ENCODE measurements at regions not wholly inside any gene's neighbourhood (a gene's known extent, or its start where the extent isn't known, plus 50 kb on each side); places are given as distances from the start of the nearest gene placed in this dataset.

DNA sequence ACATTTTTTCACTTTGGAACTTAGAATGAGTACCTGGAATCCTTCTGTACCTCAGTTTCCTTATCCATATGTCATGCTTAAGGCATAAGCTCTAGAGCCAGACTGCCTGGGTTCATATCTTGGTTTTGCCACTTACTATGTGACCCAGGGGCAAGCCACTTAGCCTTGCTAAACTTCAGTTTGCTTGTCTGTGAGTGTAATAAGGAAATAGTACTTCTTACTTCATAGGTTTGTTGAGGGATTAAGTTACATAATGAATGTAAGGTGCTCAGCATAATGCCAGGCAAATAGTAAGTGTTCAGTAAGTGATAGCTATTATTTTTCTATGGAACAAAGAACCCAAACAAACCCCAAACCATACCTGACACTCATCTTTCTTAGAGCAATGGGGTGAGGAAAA lies 225.1 kb downstream of the BCAT1 start:
- Histone ChIP-seq H3K36me3 (no peaks in the 10 kb centered on the region), H3K27me3 (no peaks in the 10 kb centered on the region), H3K27ac (no peak overlapping the region), H3K9me3 (no peaks in the 10 kb centered on the region), H3K4me1 (no peaks in the 10 kb centered on the region), H3K4me3 (no peak overlapping the region)
- TF ChIP-seq, protein P1, sequence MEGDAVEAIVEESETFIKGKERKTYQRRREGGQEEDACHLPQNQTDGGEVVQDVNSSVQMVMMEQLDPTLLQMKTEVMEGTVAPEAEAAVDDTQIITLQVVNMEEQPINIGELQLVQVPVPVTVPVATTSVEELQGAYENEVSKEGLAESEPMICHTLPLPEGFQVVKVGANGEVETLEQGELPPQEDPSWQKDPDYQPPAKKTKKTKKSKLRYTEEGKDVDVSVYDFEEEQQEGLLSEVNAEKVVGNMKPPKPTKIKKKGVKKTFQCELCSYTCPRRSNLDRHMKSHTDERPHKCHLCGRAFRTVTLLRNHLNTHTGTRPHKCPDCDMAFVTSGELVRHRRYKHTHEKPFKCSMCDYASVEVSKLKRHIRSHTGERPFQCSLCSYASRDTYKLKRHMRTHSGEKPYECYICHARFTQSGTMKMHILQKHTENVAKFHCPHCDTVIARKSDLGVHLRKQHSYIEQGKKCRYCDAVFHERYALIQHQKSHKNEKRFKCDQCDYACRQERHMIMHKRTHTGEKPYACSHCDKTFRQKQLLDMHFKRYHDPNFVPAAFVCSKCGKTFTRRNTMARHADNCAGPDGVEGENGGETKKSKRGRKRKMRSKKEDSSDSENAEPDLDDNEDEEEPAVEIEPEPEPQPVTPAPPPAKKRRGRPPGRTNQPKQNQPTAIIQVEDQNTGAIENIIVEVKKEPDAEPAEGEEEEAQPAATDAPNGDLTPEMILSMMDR (IDR thresholded peaks at IDR 0.05), result no peak
- DNase-seq, result no peak
- intact Hi-C loops (cut with DNase I; ENCODE audit: low total_unique reads), result no loop called here

DNA sequence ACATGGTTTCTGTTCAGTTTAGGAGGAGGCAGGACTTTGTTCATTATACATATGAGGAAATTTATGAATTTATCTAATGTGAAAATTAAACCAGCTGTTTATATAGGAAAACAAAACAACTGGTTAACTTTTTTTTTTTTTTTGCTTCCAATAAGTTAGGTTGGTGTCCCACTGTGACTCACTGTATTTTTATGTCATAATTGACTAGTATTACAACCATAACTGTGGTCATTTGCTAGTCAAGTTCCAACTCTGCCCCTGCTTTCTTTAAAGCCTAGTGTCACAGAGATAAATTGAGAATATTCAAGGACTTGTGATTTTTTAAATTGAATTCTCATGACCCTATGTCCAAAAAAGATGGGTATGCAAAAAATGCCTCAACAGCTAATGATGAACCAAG lies 227.7 kb downstream of the BCAT1 start:
- intact Hi-C loops (cut with DNase I; ENCODE audit: low total_unique reads), result no loop called here
- DNase-seq, result no peak
- no peak overlapping the region for H3K27ac ChIP-seq

DNA sequence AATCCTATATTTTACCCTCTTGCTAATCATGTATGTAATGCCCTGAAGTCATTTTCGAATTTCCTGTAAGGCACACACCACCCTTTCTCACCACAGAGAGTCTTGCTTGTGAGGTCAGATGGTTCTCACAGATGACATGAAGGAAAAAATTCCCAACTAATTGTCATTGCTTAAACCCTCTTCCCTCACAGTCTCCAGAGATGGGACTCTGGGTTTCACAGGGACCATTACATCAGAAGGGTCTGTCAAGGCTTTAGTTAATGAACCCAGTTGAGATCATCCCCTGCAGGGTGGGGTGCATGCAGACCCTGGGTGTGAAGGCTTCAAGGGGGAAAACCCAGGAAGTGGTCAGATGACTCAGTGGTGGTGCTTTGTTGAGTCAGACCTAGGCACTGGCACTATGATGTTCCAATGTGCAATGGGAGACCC lies 229.6 kb downstream of the BCAT1 start:
- H3K4me1 ChIP-seq, result no peaks in the 10 kb centered on the region
- H3K36me3 ChIP-seq, result no peaks in the 10 kb centered on the region
- H3K27ac ChIP-seq, result no peak overlapping the region
- TF ChIP-seq, protein P1 (IDR thresholded peaks at IDR 0.05), result no peak
- no peak for DNase-seq
- H3K9me3 ChIP-seq, result no peaks in the 10 kb centered on the region
- intact Hi-C loops (cut with DNase I; ENCODE audit: low total_unique reads), result no loop called here
- no peaks in the 10 kb centered on the region for H3K27me3 ChIP-seq
- H3K4me3 ChIP-seq, result no peak overlapping the region

More for the DNA sequence above, 227.7 kb downstream of the BCAT1 start:
- no peak overlapping the region for H3K4me3 ChIP-seq
- no peaks in the 10 kb centered on the region for H3K27me3 ChIP-seq
- no peaks in the 10 kb centered on the region for H3K9me3 ChIP-seq
- H3K36me3 ChIP-seq, result no peaks in the 10 kb centered on the region
- H3K4me1 ChIP-seq, result no peaks in the 10 kb centered on the region
- TF ChIP-seq, protein P1 (IDR thresholded peaks at IDR 0.05), result no peak

DNA sequence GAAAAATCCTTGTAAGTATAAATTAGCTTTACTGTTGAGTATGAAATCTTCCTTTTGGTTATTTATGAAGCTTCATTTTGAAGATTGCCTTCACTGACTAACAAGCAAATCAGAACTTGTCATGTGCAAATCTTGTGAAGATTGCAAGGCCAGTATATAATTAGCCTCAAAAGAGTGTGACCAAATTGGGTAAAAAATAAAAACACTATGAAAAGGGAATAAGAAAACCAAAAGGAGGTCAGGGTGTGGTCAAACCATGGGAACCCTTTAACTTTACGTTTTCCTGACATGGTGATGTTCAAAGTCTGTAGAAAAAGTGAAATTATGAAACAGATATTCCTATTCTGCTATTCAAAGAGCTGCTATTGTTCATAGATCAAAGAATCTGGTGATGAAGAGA lies 230.3 kb downstream of the BCAT1 start:
- DNase-seq, result no peak
- H3K4me1 ChIP-seq, result no peaks in the 10 kb centered on the region
- intact Hi-C loops (cut with DNase I; ENCODE audit: low total_unique reads), result no loop called here
- H3K27ac ChIP-seq, result no peak overlapping the region
- no peaks in the 10 kb centered on the region for H3K27me3 ChIP-seq
- TF ChIP-seq, protein P1 (IDR thresholded peaks at IDR 0.05), result no peak
- H3K36me3 ChIP-seq, result no peaks in the 10 kb centered on the region
- H3K4me3 ChIP-seq, result no peak overlapping the region
- H3K9me3 ChIP-seq, result no peaks in the 10 kb centered on the region

DNA sequence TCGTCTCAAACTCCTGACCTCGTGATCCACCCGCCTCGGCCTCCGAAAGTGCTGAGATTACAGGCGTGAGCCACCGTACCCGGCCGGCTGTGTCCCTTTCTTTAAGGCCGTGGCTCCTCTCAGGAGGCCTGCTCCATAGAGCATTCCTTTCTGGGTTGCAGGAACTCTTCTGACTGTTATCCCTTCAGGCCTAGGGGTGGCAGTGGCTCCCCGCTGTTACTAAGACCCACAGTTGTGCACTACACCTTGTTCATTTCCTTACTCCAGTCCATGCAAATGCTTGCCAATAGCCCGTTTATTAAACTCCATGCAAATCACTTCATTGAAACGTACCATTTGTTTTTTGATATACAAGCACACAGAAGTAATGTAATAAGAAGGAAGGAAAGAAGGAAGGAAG lies 234.7 kb downstream of the BCAT1 start:
- no peaks in the 10 kb centered on the region for H3K36me3 ChIP-seq
- no peaks in the 10 kb centered on the region for H3K27me3 ChIP-seq
- H3K4me1 ChIP-seq, result no peaks in the 10 kb centered on the region
- TF ChIP-seq, protein P1 (IDR thresholded peaks at IDR 0.05), result no peak
- no peak for DNase-seq
- H3K9me3 ChIP-seq, result no peaks in the 10 kb centered on the region
- intact Hi-C loops (cut with DNase I; ENCODE audit: low total_unique reads), result no loop called here
- no peak overlapping the region for H3K27ac ChIP-seq
- no peak overlapping the region for H3K4me3 ChIP-seq
